ENCODE measurements at regions not wholly inside any gene's neighbourhood (a gene's known extent, or its start where the extent isn't known, plus 50 kb on each side); places are given as distances from the start of the nearest gene placed in this dataset.

GRCh38 chr4:32226204-32226603 lies 1506.0 kb downstream of the PCDH7 start:
- DNase-seq (ENCODE audit: low read depth in 3 of 3): no peak

GRCh38 chr4:32226733-32227132 lies 1506.6 kb downstream of the PCDH7 start:
- DNase-seq (ENCODE audit: low read depth in 3 of 3): no peak

- DNase-seq (ENCODE audit: low read depth in 3 of 3): no peak
Observed at GRCh38 chr4:32243926-32244325, 1523.8 kb downstream of the PCDH7 start.

- no peak for DNase-seq (ENCODE audit: low read depth in 3 of 3)
Observed at GRCh38 chr4:32249040-32249439, 1528.9 kb downstream of the PCDH7 start.

GRCh38 chr4:32251126-32251525 lies 1531.0 kb downstream of the PCDH7 start:
- DNase-seq (ENCODE audit: low read depth in 3 of 3): no peak

- DNase-seq (ENCODE audit: low read depth in 3 of 3): no peak
Observed at GRCh38 chr4:32251926-32252325, 1531.8 kb downstream of the PCDH7 start.

GRCh38 chr4:32254216-32254615 lies 1534.0 kb downstream of the PCDH7 start:
- DNase-seq (ENCODE audit: low read depth in 3 of 3): no peak

- no peak for DNase-seq (ENCODE audit: low read depth in 3 of 3)
Observed at GRCh38 chr4:32258986-32259385, 1538.8 kb downstream of the PCDH7 start.

GRCh38 chr4:32261196-32261595 lies 1541.0 kb downstream of the PCDH7 start:
- no peak for DNase-seq (ENCODE audit: low read depth in 3 of 3)

- no peak for DNase-seq (ENCODE audit: low read depth in 3 of 3)
Observed at GRCh38 chr4:32268863-32269262, 1548.7 kb downstream of the PCDH7 start.

GRCh38 chr4:32290102-32290501 lies 1569.9 kb downstream of the PCDH7 start:
- DNase-seq (ENCODE audit: low read depth in 3 of 3): no peak

- no peak for DNase-seq (ENCODE audit: low read depth in 3 of 3)
Observed at GRCh38 chr4:32318926-32319325, 1598.8 kb downstream of the PCDH7 start.

GRCh38 chr4:32321421-32321820 lies 1601.3 kb downstream of the PCDH7 start:
- DNase-seq (ENCODE audit: low read depth in 3 of 3): no peak

- DNase-seq (ENCODE audit: low read depth in 3 of 3): no peak
Observed at GRCh38 chr4:32334759-32335158, 1614.6 kb downstream of the PCDH7 start.

GRCh38 chr4:32337403-32337802 lies 1617.2 kb downstream of the PCDH7 start:
- DNase-seq (ENCODE audit: low read depth in 3 of 3): no peak

GRCh38 chr4:32340591-32340990 lies 1620.4 kb downstream of the PCDH7 start:
- DNase-seq (ENCODE audit: low read depth in 3 of 3): no peak

- DNase-seq (ENCODE audit: low read depth in 3 of 3): no peak
Observed at GRCh38 chr4:32341342-32341741, 1621.2 kb downstream of the PCDH7 start.

- DNase-seq (ENCODE audit: low read depth in 3 of 3): no peak
Observed at GRCh38 chr4:32342054-32342453, 1621.9 kb downstream of the PCDH7 start.

- no peak for DNase-seq (ENCODE audit: low read depth in 3 of 3)
Observed at GRCh38 chr4:32349026-32349425, 1628.9 kb downstream of the PCDH7 start.

- DNase-seq (ENCODE audit: low read depth in 3 of 3): no peak
Observed at GRCh38 chr4:32374206-32374605, 1654.0 kb downstream of the PCDH7 start.

GRCh38 chr4:32393806-32394205 lies 1673.6 kb downstream of the PCDH7 start:
- no peak for DNase-seq (ENCODE audit: low read depth in 3 of 3)

GRCh38 chr4:32394255-32394654 lies 1674.1 kb downstream of the PCDH7 start:
- no peak for DNase-seq (ENCODE audit: low read depth in 3 of 3)

GRCh38 chr4:32396507-32397070 lies 1676.4 kb downstream of the PCDH7 start:
- DNase-seq (ENCODE audit: low read depth in 3 of 3): no peak

GRCh38 chr4:32400870-32401269 lies 1680.7 kb downstream of the PCDH7 start:
- DNase-seq (ENCODE audit: low read depth in 3 of 3): no peak

All from stimulated activated CD4-positive, alpha-beta T cell treated with anti-CD3 and anti-CD28 coated beads, TNF-alpha, amount 100 ng/mL, for 24 hours (primary cell).